ENCODE measurements at regions not wholly inside any gene's neighbourhood (a gene's known extent, or its start where the extent isn't known, plus 50 kb on each side); places are given as distances from the start of the nearest gene placed in this dataset.

DNA sequence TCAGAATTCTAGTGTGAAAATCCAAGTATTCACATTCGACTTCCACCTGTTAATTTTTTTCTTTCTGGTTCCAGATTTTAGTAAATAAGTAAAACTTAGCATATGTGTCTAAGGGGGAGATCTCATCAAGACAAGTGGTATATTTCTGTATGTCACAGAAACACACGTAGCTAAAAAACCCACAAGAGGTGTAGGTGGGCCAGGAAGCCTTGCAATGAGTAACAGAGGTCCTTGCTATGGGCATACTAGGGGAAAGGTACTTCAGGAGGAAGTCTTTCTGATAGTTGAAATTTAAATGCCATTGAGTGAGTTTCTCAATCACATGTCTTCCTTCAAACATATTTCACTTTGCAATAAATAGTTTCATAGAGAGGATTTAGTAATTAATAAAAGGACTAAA is 315.8 kb downstream of the MID1IP1 start:
- H3K23ac ChIP-seq (ENCODE audit: insufficient read length, low read depth, low read length): no peak overlapping the region
- no peak overlapping the region for H4K8ac ChIP-seq (replicated peaks; ENCODE audit: insufficient read length, low read depth, low read length)
- no peak overlapping the region for H2BK120ac ChIP-seq (ENCODE audit: low read depth, low read length, poor library complexity, severe bottlenecking)
- no peaks in the 10 kb centered on the region for H3K4me1 ChIP-seq (ENCODE audit: insufficient read depth, low read length)
- H3K36me3 Mint-ChIP-seq (ENCODE audit: insufficient read depth in 1 of 3, low read depth in 3 of 3): peaks cover 0 to 1% (median 0%) of the 10 kb centered on the region in 3 experiments; a peak in 3 of 7 replicates
- H3K56ac ChIP-seq (ENCODE audit: insufficient read length, low read depth, low read length): no peak overlapping the region
- H3K9me3 Mint-ChIP-seq: peaks cover 71 to 73% of the 10 kb centered on the region in 2 experiments
- no peak overlapping the region for H3K27ac Mint-ChIP-seq
- H3K27me3 Mint-ChIP-seq (ENCODE audit: low read depth): no peaks in the 10 kb centered on the region; the same call in 1 of the 2 replicates
- no peak overlapping the region for H3K4me2 ChIP-seq (ENCODE audit: insufficient read depth, insufficient read length, low read length)
- no peak overlapping the region for H2AK5ac ChIP-seq (ENCODE audit: insufficient read length, low read length)
- no peak for DNase-seq
- no peak overlapping the region for H2BK20ac ChIP-seq (ENCODE audit: low read depth, low read length, poor library complexity, severe bottlenecking)
- no peaks in the 10 kb centered on the region for H3K23me2 ChIP-seq (ENCODE audit: insufficient read length, low read depth, low read length, poor library complexity, severe bottlenecking)
- H3T11ph ChIP-seq (ENCODE audit: low read length): no peak overlapping the region
- H3K9ac ChIP-seq (ENCODE audit: extremely low read depth, insufficient read length, low read length): no peak overlapping the region
- no peak overlapping the region for H2BK12ac ChIP-seq (ENCODE audit: insufficient read length, low read depth, low read length)
- no peaks in the 10 kb centered on the region for H3K4me1 Mint-ChIP-seq
- H3K27me3 ChIP-seq (ENCODE audit: insufficient read depth, low read length): no peaks in the 10 kb centered on the region
- no peak for TF ChIP-seq CTCF (conservative IDR thresholded peaks at IDR 0.05)
- H4K20me1 ChIP-seq (ENCODE audit: control insufficient read depth, insufficient read depth, insufficient read length): no peaks in the 10 kb centered on the region
- no peak overlapping the region for H3K27ac ChIP-seq (ENCODE audit: insufficient read length, low read depth, low read length)
- no peak overlapping the region for H3K4me3 Mint-ChIP-seq
- no peak overlapping the region for H2AFZ ChIP-seq (ENCODE audit: low read length)
- no peak overlapping the region for H3K4ac ChIP-seq (ENCODE audit: low read depth, low read length)
- no peaks in the 10 kb centered on the region for H3K79me2 ChIP-seq (ENCODE audit: insufficient read depth, low read length)
- H4K91ac ChIP-seq (ENCODE audit: insufficient read length, low read depth, low read length): no peak overlapping the region
- H3K9me3 ChIP-seq (ENCODE audit: control insufficient read depth, low read depth, low read length): peaks cover 6% of the 10 kb centered on the region
- no peak overlapping the region for H3K14ac ChIP-seq (ENCODE audit: insufficient read depth, low read length)
- WGBS (ENCODE audit: extremely low coverage, insufficient read length, low lambda C conversion rate): no CpG with 5 or more reads among the region's 2 CpGs
- H3K79me1 ChIP-seq (ENCODE audit: insufficient read depth, low read depth, low read length, poor library complexity, severe bottlenecking): no peaks in the 10 kb centered on the region
- no peak overlapping the region for H4K5ac ChIP-seq (ENCODE audit: insufficient read length, low read depth, low read length)
- H2BK5ac ChIP-seq (ENCODE audit: insufficient read length, low read length): no peak overlapping the region
- H3K18ac ChIP-seq (ENCODE audit: insufficient read length, low read depth, low read length): no peak overlapping the region
- H2BK15ac ChIP-seq (ENCODE audit: low read depth, low read length): no peak overlapping the region

Data from H9 (cell line).